SK-N-SH treated with all-trans-retinoic acid at 6 μM for 48 hours (cell line): ENCODE measurements at regions not wholly inside any gene's neighbourhood (a gene's known extent, or its start where the extent isn't known, plus 50 kb on each side); places are given as distances from the start of the nearest gene placed in this dataset.

Source experiments
- ATAC-seq: fragments of 200-7000 bp; cut with Tn5 transposase; 3 replicates; pipeline ENCODE4 v1.9.1; 2020; ENCODE audit warnings: mild to moderate bottlenecking, moderate library complexity
- ARNTL ChIP-seq: fragments of 450-650 bp; formaldehyde crosslinking; IDR thresholded peaks from 2 replicates; pipeline ENCODE4 v1.5.0; 2020; ENCODE audit warnings: low read depth, mild to moderate bottlenecking, moderate library complexity, borderline replicate concordance
- BACH2 ChIP-seq: fragments of 250-450 bp; sonication (Bioruptor Pico); IDR thresholded peaks from 2 replicates; pipeline ENCODE4 v1.9.0; 2021; ENCODE audit warnings: mild to moderate bottlenecking, borderline replicate concordance
- CSDC2 ChIP-seq: fragments of 250-450 bp; sonication (Bioruptor Pico); IDR thresholded peaks from 2 replicates; pipeline ENCODE4 v1.5.0; 2020; ENCODE audit warnings: mild to moderate bottlenecking, moderate library complexity
- ESRRG ChIP-seq: fragments of 250-450 bp; sonication (Bioruptor Pico); IDR thresholded peaks from 2 replicates; pipeline ENCODE4 v1.6.1; 2021; ENCODE audit warnings: mild to moderate bottlenecking
- GLIS3 ChIP-seq: fragments of 250-450 bp; sonication (Bioruptor Pico); IDR thresholded peaks from 2 replicates; pipeline ENCODE4 v1.5.0; 2020; ENCODE audit warnings: mild to moderate bottlenecking, moderate library complexity
- ISL1 ChIP-seq: fragments of 250-450 bp; sonication (Bioruptor Pico); IDR thresholded peaks from 2 replicates; pipeline ENCODE4 v2.1.2; 2022; ENCODE audit warnings: mild to moderate bottlenecking, moderate library complexity
- OSR1 ChIP-seq: fragments of 250-450 bp; sonication (Bioruptor Pico); IDR thresholded peaks from 2 replicates; pipeline ENCODE4 v1.8.0; 2022; ENCODE audit warnings: moderate library complexity, mild to moderate bottlenecking, inconsistent platforms
- POU6F1 ChIP-seq: fragments of 250-450 bp; sonication (Bioruptor Pico); IDR thresholded peaks from 2 replicates; pipeline ENCODE4 v1.8.0; 2021; ENCODE audit warnings: low read depth, mild to moderate bottlenecking, moderate library complexity, borderline replicate concordance
- PPARA ChIP-seq: fragments of 250-450 bp; sonication (Bioruptor Pico); IDR thresholded peaks from 2 replicates; pipeline ENCODE4 v1.5.0; 2020; ENCODE audit warnings: mild to moderate bottlenecking, borderline replicate concordance
- RARB ChIP-seq: fragments of 250-450 bp; sonication (Bioruptor Pico); IDR thresholded peaks from 2 replicates; pipeline ENCODE4 v1.8.0; 2021; ENCODE audit warnings: mild to moderate bottlenecking, moderate library complexity
- SNAI2 ChIP-seq: fragments of 250-450 bp; sonication (Bioruptor Pico); IDR thresholded peaks from 2 replicates; pipeline ENCODE4 v1.5.0; 2020; ENCODE audit warnings: mild to moderate bottlenecking, moderate library complexity
- TCF4 ChIP-seq: fragments of 250-450 bp; sonication (Bioruptor Pico); IDR thresholded peaks from 2 replicates; pipeline ENCODE4 v1.8.0; 2021; ENCODE audit warnings: mild to moderate bottlenecking, moderate library complexity, borderline replicate concordance
- TOX ChIP-seq: fragments of 250-450 bp; sonication (Bioruptor Pico); IDR thresholded peaks from 2 replicates; pipeline ENCODE4 v1.8.0; 2021; ENCODE audit warnings: mild to moderate bottlenecking, moderate library complexity, borderline replicate concordance
- TSHZ2 ChIP-seq: fragments of 250-450 bp; sonication (Bioruptor Pico); IDR thresholded peaks from 2 replicates; pipeline ENCODE4 v1.5.0; 2020; ENCODE audit warnings: mild to moderate bottlenecking, moderate library complexity
- ZC3H10 ChIP-seq: fragments of 250-450 bp; sonication (Bioruptor Pico); IDR thresholded peaks from 2 replicates; pipeline ENCODE4 v1.5.1; 2021; ENCODE audit warnings: mild to moderate bottlenecking, moderate library complexity
- ZFP3 ChIP-seq: fragments of 250-450 bp; sonication (Bioruptor Pico); IDR thresholded peaks from 2 replicates; pipeline ENCODE4 v1.5.0; 2020; ENCODE audit warnings: mild to moderate bottlenecking, moderate library complexity
- ZFP30 ChIP-seq: fragments of 450-650 bp; formaldehyde crosslinking; IDR thresholded peaks from 2 replicates; pipeline ENCODE4 v1.5.0; 2022; ENCODE audit warnings: mild to moderate bottlenecking, moderate library complexity
- ZNF565 ChIP-seq: fragments of 450-650 bp; formaldehyde crosslinking; conservative IDR thresholded peaks from 2 replicates; pipeline ENCODE4 v1.5.0; 2020; ENCODE audit warnings: low read depth, mild to moderate bottlenecking, moderate library complexity
- ZNF70 ChIP-seq: fragments of 450-650 bp; formaldehyde crosslinking; IDR thresholded peaks from 2 replicates; pipeline ENCODE4 v1.5.0; 2020; ENCODE audit warnings: mild to moderate bottlenecking, moderate library complexity
- ZNF8 ChIP-seq: fragments of 450-650 bp; formaldehyde crosslinking; IDR thresholded peaks from 2 replicates; pipeline ENCODE4 v1.5.0; 2020; ENCODE audit warnings: mild to moderate bottlenecking, moderate library complexity
- TF ChIP-seq, protein P1 (sequence below): fragments of 250-450 bp; sonication (Bioruptor Pico); IDR thresholded peaks from 2 replicates; pipeline ENCODE4 v1.5.1; 2020; ENCODE audit warnings: low read depth, mild to moderate bottlenecking, moderate library complexity
- TF ChIP-seq, protein P2 (sequence below): fragments of 250-450 bp; sonication (Bioruptor Pico); IDR thresholded peaks from 2 replicates; pipeline ENCODE4 v1.5.1; 2021; ENCODE audit warnings: mild to moderate bottlenecking, moderate library complexity

- ATAC-seq: peak; percentile 85
- TF ChIP-seq ZNF8 (CRISPR knock-in tag) (no peak), ISL1 (CRISPR knock-in tag) (peak; percentile 87)
- TF ChIP-seq, all 23 proteins: peak for 1
These were observed 322.9 kb upstream of the NRP1 start for GRCh38 chr10:33657154-33657908.

DNA sequence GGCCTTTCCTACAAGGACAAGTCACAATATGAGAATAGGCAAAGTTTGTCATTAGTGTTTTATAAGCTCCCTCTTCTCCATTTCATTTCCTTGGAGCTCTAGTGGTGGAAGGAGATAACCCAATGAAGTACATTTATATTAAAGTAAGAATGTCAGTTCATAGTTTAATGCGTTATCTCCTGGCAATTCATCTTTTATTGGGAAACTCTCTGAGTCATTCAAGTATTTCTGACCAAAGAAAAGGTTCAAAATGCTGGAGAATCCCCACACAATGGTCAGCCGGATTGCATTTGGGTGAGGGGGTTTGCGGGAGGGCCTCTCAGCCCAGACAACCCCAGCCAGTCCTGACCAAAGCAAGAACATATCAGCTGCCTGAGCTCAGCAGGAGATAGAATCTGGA, 321.5 kb upstream of the NRP1 start:
- TF ChIP-seq ZFP3 (no peak), POU6F1 (CRISPR knock-in tag) (no peak), TCF4 (CRISPR knock-in tag) (no peak), TSHZ2 (CRISPR knock-in tag) (no peak), RARB (CRISPR knock-in tag) (no peak), CSDC2 (CRISPR knock-in tag) (no peak), OSR1 (CRISPR knock-in tag) (no peak), ISL1 (CRISPR knock-in tag) (no peak), GLIS3 (CRISPR knock-in tag) (no peak), ESRRG (no peak), ARNTL (CRISPR knock-in tag) (no peak), ZC3H10 (CRISPR knock-in tag) (no peak), ZNF70 (CRISPR knock-in tag) (no peak), ZNF565 (CRISPR knock-in tag) (no peak), SNAI2 (CRISPR knock-in tag) (no peak), BACH2 (CRISPR knock-in tag) (no peak), PPARA (CRISPR knock-in tag) (no peak), TOX (CRISPR knock-in tag) (no peak)
- TF ChIP-seq, protein P1, sequence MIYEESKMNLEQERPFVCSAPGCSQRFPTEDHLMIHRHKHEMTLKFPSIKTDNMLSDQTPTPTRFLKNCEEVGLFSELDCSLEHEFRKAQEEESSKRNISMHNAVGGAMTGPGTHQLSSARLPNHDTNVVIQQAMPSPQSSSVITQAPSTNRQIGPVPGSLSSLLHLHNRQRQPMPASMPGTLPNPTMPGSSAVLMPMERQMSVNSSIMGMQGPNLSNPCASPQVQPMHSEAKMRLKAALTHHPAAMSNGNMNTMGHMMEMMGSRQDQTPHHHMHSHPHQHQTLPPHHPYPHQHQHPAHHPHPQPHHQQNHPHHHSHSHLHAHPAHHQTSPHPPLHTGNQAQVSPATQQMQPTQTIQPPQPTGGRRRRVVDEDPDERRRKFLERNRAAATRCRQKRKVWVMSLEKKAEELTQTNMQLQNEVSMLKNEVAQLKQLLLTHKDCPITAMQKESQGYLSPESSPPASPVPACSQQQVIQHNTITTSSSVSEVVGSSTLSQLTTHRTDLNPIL (CRISPR knock-in tag): no peak
- TF ChIP-seq, protein P2, sequence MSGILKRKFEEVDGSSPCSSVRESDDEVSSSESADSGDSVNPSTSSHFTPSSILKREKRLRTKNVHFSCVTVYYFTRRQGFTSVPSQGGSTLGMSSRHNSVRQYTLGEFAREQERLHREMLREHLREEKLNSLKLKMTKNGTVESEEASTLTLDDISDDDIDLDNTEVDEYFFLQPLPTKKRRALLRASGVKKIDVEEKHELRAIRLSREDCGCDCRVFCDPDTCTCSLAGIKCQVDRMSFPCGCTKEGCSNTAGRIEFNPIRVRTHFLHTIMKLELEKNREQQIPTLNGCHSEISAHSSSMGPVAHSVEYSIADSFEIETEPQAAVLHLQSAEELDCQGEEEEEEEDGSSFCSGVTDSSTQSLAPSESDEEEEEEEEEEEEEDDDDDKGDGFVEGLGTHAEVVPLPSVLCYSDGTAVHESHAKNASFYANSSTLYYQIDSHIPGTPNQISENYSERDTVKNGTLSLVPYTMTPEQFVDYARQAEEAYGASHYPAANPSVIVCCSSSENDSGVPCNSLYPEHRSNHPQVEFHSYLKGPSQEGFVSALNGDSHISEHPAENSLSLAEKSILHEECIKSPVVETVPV (CRISPR knock-in tag): no peak
- ATAC-seq: no peak

DNA sequence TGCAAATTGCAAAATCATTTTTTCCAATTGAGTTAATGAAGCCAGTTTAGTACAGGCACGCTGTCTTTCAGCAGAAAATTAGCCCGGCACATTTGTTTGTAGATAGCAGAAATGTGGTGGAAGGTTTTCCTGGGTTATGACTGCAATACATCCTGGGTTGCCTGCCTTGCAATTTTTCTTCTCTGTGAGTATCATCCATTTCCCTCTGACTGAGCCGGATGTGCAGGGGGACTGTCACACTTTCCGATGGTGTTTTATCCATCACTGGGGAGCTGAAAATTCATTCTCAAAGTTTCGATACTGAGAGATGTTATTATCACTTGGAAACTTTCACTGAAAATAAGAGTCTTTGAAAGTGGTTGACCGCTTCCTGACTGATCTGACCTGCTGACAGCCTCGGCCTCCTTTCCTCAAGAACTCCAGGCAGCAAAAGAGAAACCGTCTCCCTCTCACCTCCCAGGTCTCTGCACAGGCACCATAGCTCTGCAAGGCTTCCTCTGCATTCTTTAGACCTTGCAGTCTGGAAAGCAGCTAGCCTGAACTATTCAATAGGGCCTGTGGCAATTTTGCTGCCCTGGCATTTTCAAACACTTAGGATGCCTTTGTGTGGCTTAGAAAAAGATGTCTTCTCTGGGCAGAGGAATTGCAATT, 320.8 kb upstream of the NRP1 start:
- no peak for ATAC-seq
- TF ChIP-seq ZFP3 (no peak), ZNF8 (CRISPR knock-in tag) (no peak), ZNF70 (CRISPR knock-in tag) (no peak), BACH2 (CRISPR knock-in tag) (no peak), TCF4 (CRISPR knock-in tag) (no peak), ISL1 (CRISPR knock-in tag) (no peak), POU6F1 (CRISPR knock-in tag) (no peak), ESRRG (no peak), ZFP30 (CRISPR knock-in tag) (no peak), GLIS3 (CRISPR knock-in tag) (no peak), PPARA (CRISPR knock-in tag) (no peak), SNAI2 (CRISPR knock-in tag) (no peak), RARB (CRISPR knock-in tag) (no peak), OSR1 (CRISPR knock-in tag) (no peak)
- TF ChIP-seq, protein P2 (CRISPR knock-in tag): no peak
